B cell (primary cell): ENCODE measurements at regions not wholly inside any gene's neighbourhood (a gene's known extent, or its start where the extent isn't known, plus 50 kb on each side); places are given as distances from the start of the nearest gene placed in this dataset.

Experiments
- ATAC-seq: fragments of 200-7000 bp; cut with Tn5 transposase; one replicate; pipeline ENCODE4 v1.10.0; 2021; ENCODE audit warnings: low read depth, mild to moderate bottlenecking, moderate number of reproducible peaks, moderate library complexity
- CTCF ChIA-PET: fragments of 350-600 bp; sonication (Branson Sonifier 250); formaldehyde crosslinking; loops from one replicate; lab custom pipeline; 2021; ENCODE audit warnings: antibody characterized with exemption, inconsistent platforms; lab: Charles Lee
- POLR2A ChIA-PET: fragments of 350-600 bp; sonication (Branson Sonifier 250); formaldehyde crosslinking; loops from one replicate; lab custom pipeline; 2021; ENCODE audit warnings: antibody characterized with exemption; lab: Charles Lee
- DNase-seq: peaks from one replicate; pipeline ENCODE4 v3.0.0; 2013
- H2AFZ ChIP-seq: 2 replicates; pipeline ENCODE4 v1.6.1; 2012; ENCODE audit warnings: mild to moderate bottlenecking, low read depth, low read length; ENCODE audit not compliant: insufficient read depth, poor library complexity, severe bottlenecking
- H3K27ac ChIP-seq, 2 donors: 1 replicate in 1 of 2; 2 replicates in 1 of 2; pipeline ENCODE4 v1.5.1; 2012 to 2013; ENCODE audit warnings: low read length in 2 of 2, mild to moderate bottlenecking in 2 of 2, moderate library complexity in 1 of 2
- H3K27me3 ChIP-seq, 4 experiments: fragments of 200-600 bp in 1 of 4; sonication (generic) in 1 of 4; replicated peaks in 1 of 4; 1 replicate in 2 of 4; 2 replicates in 2 of 4; pipeline versions ENCODE4 v1.6.1 to v1.7.0; 2013 to 2016; ENCODE audit warnings: low read length in 3 of 4, mild to moderate bottlenecking in 2 of 4, mixed read lengths in 1 of 4, moderate library complexity in 1 of 4; ENCODE audit not compliant: insufficient read depth in 4 of 4, control insufficient read depth in 3 of 4; ENCODE audit errors: control extremely low read depth in 1 of 4
- H3K36me3 ChIP-seq, 2 experiments: replicated peaks in 1 of 2; 1 replicate in 1 of 2; 2 replicates in 1 of 2; pipeline versions ENCODE4 v1.6.1 to v1.7.1; 2013; ENCODE audit warnings: low read length in 1 of 2; ENCODE audit not compliant: insufficient read depth in 2 of 2, control insufficient read depth in 1 of 2; ENCODE audit errors: control extremely low read depth in 1 of 2, extremely low read depth in 1 of 2
- H3K4me1 ChIP-seq, 2 donors: fragments of 200-600 bp in 1 of 2; sonication (generic) in 1 of 2; 1 replicate in 1 of 2; 2 replicates in 1 of 2; pipeline versions ENCODE4 v1.5.1 to v1.6.1; 2013 to 2017; ENCODE audit warnings: low read length in 2 of 2; ENCODE audit not compliant: control insufficient read depth in 2 of 2, insufficient read depth in 2 of 2
- H3K4me2 ChIP-seq: replicated peaks from 2 replicates; pipeline ENCODE3; 2012; ENCODE audit warnings: mild to moderate bottlenecking, low read depth, low read length; ENCODE audit not compliant: poor library complexity, severe bottlenecking
- H3K4me3 ChIP-seq, 5 experiments: fragments of 200-600 bp in 1 of 5; sonication (generic) in 1 of 5; 1 replicate in 3 of 5; 2 replicates in 2 of 5; pipeline versions ENCODE4 v1.5.1 to v1.7.0; 2011 to 2016; ENCODE audit warnings: low read length in 4 of 5, mild to moderate bottlenecking in 4 of 5, low read depth in 2 of 5, control low read depth in 1 of 5, moderate library complexity in 1 of 5; ENCODE audit not compliant: insufficient read depth in 1 of 5; ENCODE audit errors: control extremely low read depth in 1 of 5, extremely low read depth in 1 of 5
- H3K79me2 ChIP-seq: fragments of 200-600 bp; sonication (generic); one replicate; pipeline ENCODE4 v1.6.0; 2016; ENCODE audit warnings: low read length; ENCODE audit not compliant: control insufficient read depth, insufficient read depth
- H3K9ac ChIP-seq: fragments of 200-600 bp; sonication (generic); 2 replicates; pipeline ENCODE4 v1.6.1; 2017; ENCODE audit warnings: mild to moderate bottlenecking, low read length, moderate library complexity
- H3K9me3 ChIP-seq, 3 donors: one replicate each; pipeline versions ENCODE4 v1.6.1 to v1.7.1; 2013; ENCODE audit warnings: low read length in 2 of 3; ENCODE audit not compliant: control insufficient read depth in 2 of 3, insufficient read depth in 1 of 3; ENCODE audit errors: control extremely low read depth in 1 of 3
- H4K20me1 ChIP-seq: 2 replicates; pipeline ENCODE4 v1.6.0; 2012; ENCODE audit warnings: mild to moderate bottlenecking, low read length; ENCODE audit not compliant: insufficient read depth, control insufficient read depth, poor library complexity, severe bottlenecking
- H3K27ac Mint-ChIP-seq: one replicate; pipeline ENCODE4 v1.8.0; 2021; ENCODE audit warnings: mixed read lengths
- H3K27me3 Mint-ChIP-seq: one replicate; pipeline ENCODE4 v1.8.0; 2021; ENCODE audit warnings: mixed read lengths
- H3K4me1 Mint-ChIP-seq: one replicate; pipeline ENCODE4 v1.8.0; 2021; ENCODE audit warnings: mixed read lengths
- H3K4me3 Mint-ChIP-seq: one replicate; pipeline ENCODE4 v1.8.0; 2021; ENCODE audit warnings: mixed read lengths
- H3K9me3 Mint-ChIP-seq: one replicate; pipeline ENCODE4 v1.8.0; 2022; ENCODE audit warnings: mixed read lengths; ENCODE audit not compliant: insufficient read depth
- CTCF ChIP-seq: fragments of 200-600 bp; IDR thresholded peaks from one replicate; pipeline ENCODE4 v1.8.0; 2022; ENCODE audit warnings: antibody characterized with exemption, mild to moderate bottlenecking
- EZH2 ChIP-seq: IDR thresholded peaks from 2 replicates; pipeline ENCODE4 v1.6.1; 2012; ENCODE audit warnings: borderline replicate concordance, low read depth, mild to moderate bottlenecking, moderate library complexity, low read length; ENCODE audit not compliant: insufficient read depth, poor library complexity, severe bottlenecking
- WGBS: methylation state at CpG from one replicate; pipeline ENCODE4 v1.1.5; 2013; ENCODE audit warnings: missing lambda C conversion rate; ENCODE audit not compliant: insufficient coverage; 5-methylcytosine and 5-hydroxymethylcytosine counted together
- intact Hi-C: fragments of 100-400 bp; cut with micrococcal nuclease; formaldehyde crosslinking; loops from one replicate; pipeline ENCODE4 v1.10.0; 2022

DNA sequence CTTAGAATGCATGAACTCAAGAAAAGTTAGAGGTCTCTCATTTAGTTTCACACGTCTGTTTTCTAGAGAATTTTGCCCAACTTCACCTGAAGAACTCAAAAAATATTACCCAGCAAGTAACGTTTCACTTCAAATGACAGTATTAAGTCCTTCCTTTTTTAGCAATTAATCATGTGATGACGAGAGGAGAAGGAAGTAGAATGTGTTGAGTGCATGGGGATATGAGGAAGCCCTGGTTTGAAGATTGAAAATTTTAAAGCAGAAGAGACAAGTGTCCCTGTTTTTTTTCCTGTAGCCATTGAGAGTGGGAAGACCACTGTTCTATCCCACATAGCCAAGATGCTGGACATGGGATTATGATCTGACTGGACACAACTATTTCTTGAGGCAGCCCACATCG is 406.3 kb upstream of the CPEB2 start:
- 67% methylated on average over 1 of the region's 4 CpGs for WGBS
- ATAC-seq (no peak), DNase-seq (no peak)
- CTCF ChIA-PET, result no interaction called here
- TF ChIP-seq EZH2, result no peak
- TF ChIP-seq CTCF, result no peak
- Histone ChIP-seq H3K9me3 (peaks cover 0 to 1% (median 0%) of the 10 kb centered on the region in 3 donors), H3K79me2 (no peaks in the 10 kb centered on the region), H3K27ac (no peak overlapping the region), H3K4me2 (no peak overlapping the region), H3K36me3 (no peaks in the 10 kb centered on the region), H2AFZ (no peak overlapping the region), H3K4me1 (no peaks in the 10 kb centered on the region), H3K27me3 (no peaks in the 10 kb centered on the region), H3K9ac (no peak overlapping the region), H3K4me3 (no peak overlapping the region), H4K20me1 (no peaks in the 10 kb centered on the region)
- POLR2A ChIA-PET, result no interaction called here
- H3K9me3 Mint-ChIP-seq, result no peaks in the 10 kb centered on the region
- no peak overlapping the region for H3K4me3 Mint-ChIP-seq
- intact Hi-C loops, result no loop called here
- no peaks in the 10 kb centered on the region for H3K27me3 Mint-ChIP-seq
- H3K4me1 Mint-ChIP-seq, result peaks cover 4% of the 10 kb centered on the region
- no peak overlapping the region for H3K27ac Mint-ChIP-seq

- Histone ChIP-seq H3K4me3 (no peak overlapping the region), H3K27me3 (no peaks in the 10 kb centered on the region), H3K9me3 (peaks cover 0 to 1% (median 0%) of the 10 kb centered on the region in 3 donors), H3K4me1 (no peaks in the 10 kb centered on the region), H2AFZ (no peak overlapping the region), H3K79me2 (no peaks in the 10 kb centered on the region), H3K36me3 (no peaks in the 10 kb centered on the region), H3K4me2 (no peak overlapping the region), H4K20me1 (no peaks in the 10 kb centered on the region), H3K27ac (no peak overlapping the region), H3K9ac (no peak overlapping the region)
- Mint-ChIP-seq H3K4me3 (no peak overlapping the region), H3K9me3 (no peaks in the 10 kb centered on the region), H3K4me1 (peaks cover 4% of the 10 kb centered on the region), H3K27me3 (no peaks in the 10 kb centered on the region), H3K27ac (no peak overlapping the region)
- ChIA-PET POLR2A (no interaction called here), CTCF (no interaction called here)
- intact Hi-C loops, result no loop called here
- no peak for TF ChIP-seq CTCF
- no peak for TF ChIP-seq EZH2
- WGBS, result 60% methylated on average over 1 of the region's 2 CpGs
- ATAC-seq (no peak), DNase-seq (no peak)
Measured at GRCh38 chr4:14596437-14596836, 405.8 kb upstream of the CPEB2 start.
